ENCODE measurements at regions not wholly inside any gene's neighbourhood (a gene's known extent, or its start where the extent isn't known, plus 50 kb on each side); places are given as distances from the start of the nearest gene placed in this dataset.

GRCh38 chr11:128226106-128226716 lies 361.1 kb downstream of the ETS1 start:
- no peak for DNase-seq (ENCODE audit: low read depth in 2 of 2)

- DNase-seq (ENCODE audit: low read depth in 2 of 2): no peak
These were observed 365.0 kb downstream of the ETS1 start for GRCh38 chr11:128222245-128222884.

- no peak for DNase-seq (ENCODE audit: low read depth in 2 of 2)
These were observed 367.6 kb downstream of the ETS1 start for GRCh38 chr11:128219731-128220120.

- no peak for DNase-seq (ENCODE audit: low read depth in 2 of 2)
These were observed 371.2 kb downstream of the ETS1 start for GRCh38 chr11:128216198-128216597.

GRCh38 chr11:128215238-128215882 lies 372.0 kb downstream of the ETS1 start:
- no peak for DNase-seq (ENCODE audit: low read depth in 2 of 2)

- no peak for DNase-seq (ENCODE audit: low read depth in 2 of 2)
These were observed 373.1 kb downstream of the ETS1 start for GRCh38 chr11:128214263-128214662.

GRCh38 chr11:128213461-128213860 lies 373.9 kb downstream of the ETS1 start:
- no peak for DNase-seq (ENCODE audit: low read depth in 2 of 2)

GRCh38 chr11:128212324-128212723 lies 375.0 kb downstream of the ETS1 start:
- DNase-seq (ENCODE audit: low read depth in 2 of 2): no peak

GRCh38 chr11:128210148-128210940 lies 377.0 kb downstream of the ETS1 start:
- DNase-seq (ENCODE audit: low read depth in 2 of 2): no peak

- no peak for DNase-seq (ENCODE audit: low read depth in 2 of 2)
These were observed 378.3 kb downstream of the ETS1 start for GRCh38 chr11:128209138-128209435.

GRCh38 chr11:128208329-128209137 lies 378.8 kb downstream of the ETS1 start:
- no peak for DNase-seq (ENCODE audit: low read depth in 2 of 2)

GRCh38 chr11:128207861-128208321 lies 379.5 kb downstream of the ETS1 start:
- DNase-seq (ENCODE audit: low read depth in 2 of 2): no peak

- no peak for DNase-seq (ENCODE audit: low read depth in 2 of 2)
These were observed 380.9 kb downstream of the ETS1 start for GRCh38 chr11:128206461-128206860.

- no peak for DNase-seq (ENCODE audit: low read depth in 2 of 2)
These were observed 381.6 kb downstream of the ETS1 start for GRCh38 chr11:128205796-128206195.

- DNase-seq (ENCODE audit: low read depth in 2 of 2): no peak
These were observed 382.5 kb downstream of the ETS1 start for GRCh38 chr11:128204898-128205297.

- DNase-seq (ENCODE audit: low read depth in 2 of 2): no peak
These were observed 385.6 kb downstream of the ETS1 start for GRCh38 chr11:128201801-128202200.

- DNase-seq (ENCODE audit: low read depth in 2 of 2): no peak
These were observed 386.3 kb downstream of the ETS1 start for GRCh38 chr11:128201009-128201408.

- no peak for DNase-seq (ENCODE audit: low read depth in 2 of 2)
These were observed 386.9 kb downstream of the ETS1 start for GRCh38 chr11:128200467-128200866.

- DNase-seq (ENCODE audit: low read depth in 2 of 2): no peak
These were observed 389.1 kb downstream of the ETS1 start for GRCh38 chr11:128198216-128198772.

- DNase-seq (ENCODE audit: low read depth in 2 of 2): no peak
These were observed 391.1 kb downstream of the ETS1 start for GRCh38 chr11:128196235-128196634.

GRCh38 chr11:128195756-128196155 lies 391.6 kb downstream of the ETS1 start:
- DNase-seq (ENCODE audit: low read depth in 2 of 2): no peak
